ENCODE measurements at regions not wholly inside any gene's neighbourhood (a gene's known extent, or its start where the extent isn't known, plus 50 kb on each side); places are given as distances from the start of the nearest gene placed in this dataset.

DNA sequence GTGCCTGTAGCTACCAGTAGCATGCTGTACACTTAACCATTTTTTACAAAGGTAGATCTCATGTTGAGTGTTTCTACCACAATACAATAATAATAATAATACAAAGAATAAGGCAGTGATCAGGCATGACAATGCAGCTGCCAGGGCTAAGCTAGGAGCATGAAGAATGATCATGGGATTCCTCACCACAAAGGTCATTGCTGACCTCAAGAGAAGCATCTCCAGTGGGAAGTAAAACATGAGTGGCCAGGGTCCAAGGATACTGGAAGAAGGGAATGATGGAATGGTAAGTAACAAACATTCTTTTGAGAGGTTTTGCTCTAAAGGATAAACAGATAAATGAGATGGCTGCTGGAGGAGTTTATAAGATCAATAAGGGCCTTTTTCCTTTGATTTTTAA, 591.1 kb downstream of the TNS3 start:
- Mint-ChIP-seq H3K27ac (no peak overlapping the region), H3K4me3 (no peak overlapping the region), H3K9me3 (no peaks in the 10 kb centered on the region), H3K36me3 (no peaks in the 10 kb centered on the region), H3K4me1 (no peaks in the 10 kb centered on the region), H3K27me3 (ENCODE audit: low read depth) (no peaks in the 10 kb centered on the region)
- TF ChIP-seq FOXP1 (CRISPR knock-in tag; IDR thresholded peaks at IDR 0.05; ENCODE audit: borderline replicate concordance) (no peak), GABPB1 (CRISPR knock-in tag; IDR thresholded peaks at IDR 0.05) (no peak), CREB1 (CRISPR knock-in tag; IDR thresholded peaks at IDR 0.05) (no peak), TCF7 (CRISPR knock-in tag; IDR thresholded peaks at IDR 0.05; ENCODE audit: low read depth) (no peak), JUN (CRISPR knock-in tag; IDR thresholded peaks at IDR 0.05) (no peak), ATF1 (CRISPR knock-in tag; IDR thresholded peaks at IDR 0.05) (no peak), ZNF671 (CRISPR knock-in tag; IDR thresholded peaks at IDR 0.05) (no peak), ZNF396 (CRISPR knock-in tag; IDR thresholded peaks at IDR 0.05; ENCODE audit: borderline replicate concordance) (no peak), ZBTB21 (CRISPR knock-in tag; IDR thresholded peaks at IDR 0.05; ENCODE audit: borderline replicate concordance) (no peak), MYBL2 (CRISPR knock-in tag; IDR thresholded peaks at IDR 0.05) (no peak)
- TF ChIP-seq, protein P1, sequence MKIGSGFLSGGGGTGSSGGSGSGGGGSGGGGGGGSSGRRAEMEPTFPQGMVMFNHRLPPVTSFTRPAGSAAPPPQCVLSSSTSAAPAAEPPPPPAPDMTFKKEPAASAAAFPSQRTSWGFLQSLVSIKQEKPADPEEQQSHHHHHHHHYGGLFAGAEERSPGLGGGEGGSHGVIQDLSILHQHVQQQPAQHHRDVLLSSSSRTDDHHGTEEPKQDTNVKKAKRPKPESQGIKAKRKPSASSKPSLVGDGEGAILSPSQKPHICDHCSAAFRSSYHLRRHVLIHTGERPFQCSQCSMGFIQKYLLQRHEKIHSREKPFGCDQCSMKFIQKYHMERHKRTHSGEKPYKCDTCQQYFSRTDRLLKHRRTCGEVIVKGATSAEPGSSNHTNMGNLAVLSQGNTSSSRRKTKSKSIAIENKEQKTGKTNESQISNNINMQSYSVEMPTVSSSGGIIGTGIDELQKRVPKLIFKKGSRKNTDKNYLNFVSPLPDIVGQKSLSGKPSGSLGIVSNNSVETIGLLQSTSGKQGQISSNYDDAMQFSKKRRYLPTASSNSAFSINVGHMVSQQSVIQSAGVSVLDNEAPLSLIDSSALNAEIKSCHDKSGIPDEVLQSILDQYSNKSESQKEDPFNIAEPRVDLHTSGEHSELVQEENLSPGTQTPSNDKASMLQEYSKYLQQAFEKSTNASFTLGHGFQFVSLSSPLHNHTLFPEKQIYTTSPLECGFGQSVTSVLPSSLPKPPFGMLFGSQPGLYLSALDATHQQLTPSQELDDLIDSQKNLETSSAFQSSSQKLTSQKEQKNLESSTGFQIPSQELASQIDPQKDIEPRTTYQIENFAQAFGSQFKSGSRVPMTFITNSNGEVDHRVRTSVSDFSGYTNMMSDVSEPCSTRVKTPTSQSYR (CRISPR knock-in tag; IDR thresholded peaks at IDR 0.05), result no peak
- TF ChIP-seq, protein P2, sequence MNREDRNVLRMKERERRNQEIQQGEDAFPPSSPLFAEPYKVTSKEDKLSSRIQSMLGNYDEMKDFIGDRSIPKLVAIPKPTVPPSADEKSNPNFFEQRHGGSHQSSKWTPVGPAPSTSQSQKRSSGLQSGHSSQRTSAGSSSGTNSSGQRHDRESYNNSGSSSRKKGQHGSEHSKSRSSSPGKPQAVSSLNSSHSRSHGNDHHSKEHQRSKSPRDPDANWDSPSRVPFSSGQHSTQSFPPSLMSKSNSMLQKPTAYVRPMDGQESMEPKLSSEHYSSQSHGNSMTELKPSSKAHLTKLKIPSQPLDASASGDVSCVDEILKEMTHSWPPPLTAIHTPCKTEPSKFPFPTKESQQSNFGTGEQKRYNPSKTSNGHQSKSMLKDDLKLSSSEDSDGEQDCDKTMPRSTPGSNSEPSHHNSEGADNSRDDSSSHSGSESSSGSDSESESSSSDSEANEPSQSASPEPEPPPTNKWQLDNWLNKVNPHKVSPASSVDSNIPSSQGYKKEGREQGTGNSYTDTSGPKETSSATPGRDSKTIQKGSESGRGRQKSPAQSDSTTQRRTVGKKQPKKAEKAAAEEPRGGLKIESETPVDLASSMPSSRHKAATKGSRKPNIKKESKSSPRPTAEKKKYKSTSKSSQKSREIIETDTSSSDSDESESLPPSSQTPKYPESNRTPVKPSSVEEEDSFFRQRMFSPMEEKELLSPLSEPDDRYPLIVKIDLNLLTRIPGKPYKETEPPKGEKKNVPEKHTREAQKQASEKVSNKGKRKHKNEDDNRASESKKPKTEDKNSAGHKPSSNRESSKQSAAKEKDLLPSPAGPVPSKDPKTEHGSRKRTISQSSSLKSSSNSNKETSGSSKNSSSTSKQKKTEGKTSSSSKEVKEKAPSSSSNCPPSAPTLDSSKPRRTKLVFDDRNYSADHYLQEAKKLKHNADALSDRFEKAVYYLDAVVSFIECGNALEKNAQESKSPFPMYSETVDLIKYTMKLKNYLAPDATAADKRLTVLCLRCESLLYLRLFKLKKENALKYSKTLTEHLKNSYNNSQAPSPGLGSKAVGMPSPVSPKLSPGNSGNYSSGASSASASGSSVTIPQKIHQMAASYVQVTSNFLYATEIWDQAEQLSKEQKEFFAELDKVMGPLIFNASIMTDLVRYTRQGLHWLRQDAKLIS (CRISPR knock-in tag; IDR thresholded peaks at IDR 0.05; ENCODE audit: borderline replicate concordance), result no peak
- TF ChIP-seq, protein P3, sequence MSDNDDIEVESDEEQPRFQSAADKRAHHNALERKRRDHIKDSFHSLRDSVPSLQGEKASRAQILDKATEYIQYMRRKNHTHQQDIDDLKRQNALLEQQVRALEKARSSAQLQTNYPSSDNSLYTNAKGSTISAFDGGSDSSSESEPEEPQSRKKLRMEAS (CRISPR knock-in tag; IDR thresholded peaks at IDR 0.05), result no peak
- TF ChIP-seq, protein P4, sequence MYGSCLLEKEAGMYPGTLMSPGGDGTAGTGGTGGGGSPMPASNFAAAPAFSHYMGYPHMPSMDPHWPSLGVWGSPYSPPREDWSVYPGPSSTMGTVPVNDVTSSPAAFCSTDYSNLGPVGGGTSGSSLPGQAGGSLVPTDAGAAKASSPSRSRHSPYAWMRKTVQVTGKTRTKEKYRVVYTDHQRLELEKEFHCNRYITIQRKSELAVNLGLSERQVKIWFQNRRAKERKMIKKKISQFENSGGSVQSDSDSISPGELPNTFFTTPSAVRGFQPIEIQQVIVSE (CRISPR knock-in tag; IDR thresholded peaks at IDR 0.05; ENCODE audit: borderline replicate concordance), result no peak
- TF ChIP-seq, protein P5, sequence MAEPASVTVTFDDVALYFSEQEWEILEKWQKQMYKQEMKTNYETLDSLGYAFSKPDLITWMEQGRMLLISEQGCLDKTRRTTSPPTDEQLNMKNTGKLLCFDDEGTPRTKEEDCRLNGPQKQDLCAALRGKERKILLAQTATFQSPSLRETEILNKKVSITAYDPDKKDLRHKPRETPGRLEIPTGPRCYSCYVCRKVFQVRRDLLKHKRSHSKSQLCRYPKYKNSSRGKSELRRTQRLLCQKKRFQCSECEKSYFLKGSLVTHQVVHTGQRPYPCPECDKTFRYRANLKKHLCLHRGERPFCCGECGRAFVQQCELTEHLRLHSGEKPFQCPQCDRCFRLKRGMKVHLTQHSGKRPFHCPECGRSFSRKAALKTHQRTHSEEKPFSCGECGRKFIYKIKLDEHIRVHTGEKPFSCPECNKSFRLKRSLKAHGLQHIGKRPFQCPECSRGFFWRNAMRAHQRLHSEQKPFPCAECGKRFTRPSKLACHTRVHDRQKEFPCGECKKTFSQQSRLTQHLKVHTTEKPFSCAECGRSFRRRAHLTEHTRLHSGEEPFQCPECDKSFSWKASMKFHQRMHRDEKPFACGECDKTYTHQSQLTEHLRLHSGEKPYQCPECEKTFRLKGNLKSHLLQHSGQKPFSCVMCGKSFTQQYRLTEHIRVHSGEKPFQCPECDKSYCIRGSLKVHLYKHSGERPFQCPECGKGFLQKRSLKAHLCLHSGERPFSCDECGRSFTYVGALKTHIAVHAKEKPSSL (CRISPR knock-in tag; conservative IDR thresholded peaks at IDR 0.05), result no peak
- TF ChIP-seq, protein P6, sequence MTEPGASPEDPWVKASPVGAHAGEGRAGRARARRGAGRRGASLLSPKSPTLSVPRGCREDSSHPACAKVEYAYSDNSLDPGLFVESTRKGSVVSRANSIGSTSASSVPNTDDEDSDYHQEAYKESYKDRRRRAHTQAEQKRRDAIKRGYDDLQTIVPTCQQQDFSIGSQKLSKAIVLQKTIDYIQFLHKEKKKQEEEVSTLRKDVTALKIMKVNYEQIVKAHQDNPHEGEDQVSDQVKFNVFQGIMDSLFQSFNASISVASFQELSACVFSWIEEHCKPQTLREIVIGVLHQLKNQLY (CRISPR knock-in tag; IDR thresholded peaks at IDR 0.05), result no peak
- TF ChIP-seq, protein P7, sequence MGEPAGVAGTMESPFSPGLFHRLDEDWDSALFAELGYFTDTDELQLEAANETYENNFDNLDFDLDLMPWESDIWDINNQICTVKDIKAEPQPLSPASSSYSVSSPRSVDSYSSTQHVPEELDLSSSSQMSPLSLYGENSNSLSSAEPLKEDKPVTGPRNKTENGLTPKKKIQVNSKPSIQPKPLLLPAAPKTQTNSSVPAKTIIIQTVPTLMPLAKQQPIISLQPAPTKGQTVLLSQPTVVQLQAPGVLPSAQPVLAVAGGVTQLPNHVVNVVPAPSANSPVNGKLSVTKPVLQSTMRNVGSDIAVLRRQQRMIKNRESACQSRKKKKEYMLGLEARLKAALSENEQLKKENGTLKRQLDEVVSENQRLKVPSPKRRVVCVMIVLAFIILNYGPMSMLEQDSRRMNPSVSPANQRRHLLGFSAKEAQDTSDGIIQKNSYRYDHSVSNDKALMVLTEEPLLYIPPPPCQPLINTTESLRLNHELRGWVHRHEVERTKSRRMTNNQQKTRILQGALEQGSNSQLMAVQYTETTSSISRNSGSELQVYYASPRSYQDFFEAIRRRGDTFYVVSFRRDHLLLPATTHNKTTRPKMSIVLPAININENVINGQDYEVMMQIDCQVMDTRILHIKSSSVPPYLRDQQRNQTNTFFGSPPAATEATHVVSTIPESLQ (CRISPR knock-in tag; IDR thresholded peaks at IDR 0.05), result no peak
- TF ChIP-seq, protein P8, sequence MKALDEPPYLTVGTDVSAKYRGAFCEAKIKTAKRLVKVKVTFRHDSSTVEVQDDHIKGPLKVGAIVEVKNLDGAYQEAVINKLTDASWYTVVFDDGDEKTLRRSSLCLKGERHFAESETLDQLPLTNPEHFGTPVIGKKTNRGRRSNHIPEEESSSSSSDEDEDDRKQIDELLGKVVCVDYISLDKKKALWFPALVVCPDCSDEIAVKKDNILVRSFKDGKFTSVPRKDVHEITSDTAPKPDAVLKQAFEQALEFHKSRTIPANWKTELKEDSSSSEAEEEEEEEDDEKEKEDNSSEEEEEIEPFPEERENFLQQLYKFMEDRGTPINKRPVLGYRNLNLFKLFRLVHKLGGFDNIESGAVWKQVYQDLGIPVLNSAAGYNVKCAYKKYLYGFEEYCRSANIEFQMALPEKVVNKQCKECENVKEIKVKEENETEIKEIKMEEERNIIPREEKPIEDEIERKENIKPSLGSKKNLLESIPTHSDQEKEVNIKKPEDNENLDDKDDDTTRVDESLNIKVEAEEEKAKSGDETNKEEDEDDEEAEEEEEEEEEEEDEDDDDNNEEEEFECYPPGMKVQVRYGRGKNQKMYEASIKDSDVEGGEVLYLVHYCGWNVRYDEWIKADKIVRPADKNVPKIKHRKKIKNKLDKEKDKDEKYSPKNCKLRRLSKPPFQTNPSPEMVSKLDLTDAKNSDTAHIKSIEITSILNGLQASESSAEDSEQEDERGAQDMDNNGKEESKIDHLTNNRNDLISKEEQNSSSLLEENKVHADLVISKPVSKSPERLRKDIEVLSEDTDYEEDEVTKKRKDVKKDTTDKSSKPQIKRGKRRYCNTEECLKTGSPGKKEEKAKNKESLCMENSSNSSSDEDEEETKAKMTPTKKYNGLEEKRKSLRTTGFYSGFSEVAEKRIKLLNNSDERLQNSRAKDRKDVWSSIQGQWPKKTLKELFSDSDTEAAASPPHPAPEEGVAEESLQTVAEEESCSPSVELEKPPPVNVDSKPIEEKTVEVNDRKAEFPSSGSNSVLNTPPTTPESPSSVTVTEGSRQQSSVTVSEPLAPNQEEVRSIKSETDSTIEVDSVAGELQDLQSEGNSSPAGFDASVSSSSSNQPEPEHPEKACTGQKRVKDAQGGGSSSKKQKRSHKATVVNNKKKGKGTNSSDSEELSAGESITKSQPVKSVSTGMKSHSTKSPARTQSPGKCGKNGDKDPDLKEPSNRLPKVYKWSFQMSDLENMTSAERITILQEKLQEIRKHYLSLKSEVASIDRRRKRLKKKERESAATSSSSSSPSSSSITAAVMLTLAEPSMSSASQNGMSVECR (CRISPR knock-in tag; IDR thresholded peaks at IDR 0.05; ENCODE audit: borderline replicate concordance), result no peak
- CTCF ChIA-PET, result no interaction called here
- POLR2A ChIA-PET, result no interaction called here
- DNase-seq (ENCODE audit: low spot score), result no peak
- ATAC-seq, result no peak
